ENCODE measurements at regions not wholly inside any gene's neighbourhood (a gene's known extent, or its start where the extent isn't known, plus 50 kb on each side); places are given as distances from the start of the nearest gene placed in this dataset.

DNA sequence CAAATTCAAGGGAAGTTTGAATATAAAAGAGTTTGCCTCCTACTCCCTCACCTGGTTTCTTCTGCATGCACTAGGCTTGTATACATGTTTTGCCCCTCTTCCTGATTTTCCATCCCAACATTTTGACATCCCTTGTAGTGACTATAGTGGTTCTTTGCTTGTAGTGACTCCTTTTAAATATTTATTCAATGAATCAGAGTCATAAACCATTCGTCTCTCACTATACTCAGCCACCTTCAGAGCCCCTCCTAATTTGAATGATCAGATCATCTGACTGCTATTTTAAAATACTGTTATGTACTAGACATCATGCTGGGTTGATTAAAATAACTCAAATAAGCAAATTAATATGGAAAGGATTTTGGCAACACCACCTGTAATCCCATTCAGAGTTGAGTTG, 492.1 kb upstream of the PIK3C3 start:
- Histone ChIP-seq H3K4me3 (no peak overlapping the region), H3K27me3 (no peaks in the 10 kb centered on the region), H3K27ac (no peak overlapping the region), H3K36me3 (no peaks in the 10 kb centered on the region), H3K9me3 (no peaks in the 10 kb centered on the region), H3K4me1 (no peaks in the 10 kb centered on the region)
- WGBS, 2 donors: 42 to 52% methylated on average over 1 of the region's 1 CpG
- TF ChIP-seq EP300 (IDR thresholded peaks at IDR 0.05) (no peak), POLR2A (IDR thresholded peaks at IDR 0.05) (no peak)
- TF ChIP-seq, protein P1, sequence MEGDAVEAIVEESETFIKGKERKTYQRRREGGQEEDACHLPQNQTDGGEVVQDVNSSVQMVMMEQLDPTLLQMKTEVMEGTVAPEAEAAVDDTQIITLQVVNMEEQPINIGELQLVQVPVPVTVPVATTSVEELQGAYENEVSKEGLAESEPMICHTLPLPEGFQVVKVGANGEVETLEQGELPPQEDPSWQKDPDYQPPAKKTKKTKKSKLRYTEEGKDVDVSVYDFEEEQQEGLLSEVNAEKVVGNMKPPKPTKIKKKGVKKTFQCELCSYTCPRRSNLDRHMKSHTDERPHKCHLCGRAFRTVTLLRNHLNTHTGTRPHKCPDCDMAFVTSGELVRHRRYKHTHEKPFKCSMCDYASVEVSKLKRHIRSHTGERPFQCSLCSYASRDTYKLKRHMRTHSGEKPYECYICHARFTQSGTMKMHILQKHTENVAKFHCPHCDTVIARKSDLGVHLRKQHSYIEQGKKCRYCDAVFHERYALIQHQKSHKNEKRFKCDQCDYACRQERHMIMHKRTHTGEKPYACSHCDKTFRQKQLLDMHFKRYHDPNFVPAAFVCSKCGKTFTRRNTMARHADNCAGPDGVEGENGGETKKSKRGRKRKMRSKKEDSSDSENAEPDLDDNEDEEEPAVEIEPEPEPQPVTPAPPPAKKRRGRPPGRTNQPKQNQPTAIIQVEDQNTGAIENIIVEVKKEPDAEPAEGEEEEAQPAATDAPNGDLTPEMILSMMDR (IDR thresholded peaks at IDR 0.05): no peak
- DNase-seq (ENCODE audit: low spot score in 2 of 2): no peak

DNA sequence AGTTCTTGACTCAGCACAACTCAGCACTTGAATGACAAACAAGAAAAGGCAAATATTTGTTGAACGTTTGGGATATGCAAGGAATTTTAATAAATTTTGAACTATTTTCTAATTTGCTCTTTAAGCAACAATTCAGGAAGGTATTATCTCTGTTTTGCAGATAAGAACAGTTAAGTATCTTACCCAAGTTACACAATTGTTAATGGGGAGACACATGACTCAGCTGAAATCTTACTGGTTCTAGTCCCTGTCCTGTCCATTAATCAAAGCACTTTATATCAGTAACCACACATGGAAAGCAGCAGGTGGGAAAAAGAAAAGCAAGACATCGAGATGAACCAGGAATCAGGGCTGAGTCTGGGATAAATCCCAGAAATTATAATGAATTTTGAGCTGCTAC, 493.9 kb upstream of the PIK3C3 start:
- no peak for DNase-seq (ENCODE audit: low spot score in 2 of 2)
- Histone ChIP-seq H3K4me1 (no peaks in the 10 kb centered on the region), H3K27ac (no peak overlapping the region), H3K27me3 (no peaks in the 10 kb centered on the region), H3K9me3 (no peaks in the 10 kb centered on the region), H3K36me3 (no peaks in the 10 kb centered on the region), H3K4me3 (no peak overlapping the region)
- WGBS, 2 donors: 67 to 75% methylated on average over 2 of the region's 2 CpGs
- TF ChIP-seq POLR2A (IDR thresholded peaks at IDR 0.05) (no peak), EP300 (IDR thresholded peaks at IDR 0.05) (no peak)
- TF ChIP-seq, protein P1 (IDR thresholded peaks at IDR 0.05): no peak

DNA sequence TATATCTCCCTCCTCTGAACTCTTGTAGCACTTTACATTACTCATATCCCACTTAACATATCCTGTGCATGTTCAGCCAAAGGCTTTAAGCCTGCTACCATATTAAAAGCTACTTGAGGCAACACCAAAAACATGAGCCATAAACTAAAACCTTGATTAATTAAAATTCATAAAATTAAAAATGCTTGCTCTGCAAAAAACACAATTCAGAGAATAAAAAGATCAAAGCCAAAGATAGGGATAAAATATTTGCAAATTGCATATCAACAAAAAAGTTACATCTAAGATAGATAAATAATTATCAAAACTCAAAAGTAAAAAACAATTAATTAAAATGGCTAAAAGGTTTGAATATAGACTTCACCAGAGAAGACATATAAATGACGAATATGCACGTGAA, 495.4 kb upstream of the PIK3C3 start:
- H3K27ac ChIP-seq: no peak overlapping the region
- no peaks in the 10 kb centered on the region for H3K9me3 ChIP-seq
- no peak overlapping the region for H3K4me3 ChIP-seq
- H3K27me3 ChIP-seq: no peaks in the 10 kb centered on the region
- TF ChIP-seq, protein P1 (IDR thresholded peaks at IDR 0.05): no peak
- no peak for TF ChIP-seq POLR2A (IDR thresholded peaks at IDR 0.05)
- TF ChIP-seq EP300 (IDR thresholded peaks at IDR 0.05): no peak
- 95 to 97% methylated on average over 2 of the region's 2 CpGs for WGBS, 2 donors
- H3K4me1 ChIP-seq: no peaks in the 10 kb centered on the region
- DNase-seq (ENCODE audit: low spot score in 2 of 2): no peak
- H3K36me3 ChIP-seq: no peaks in the 10 kb centered on the region

GRCh38 chr18:41458376-41458775, 496.7 kb upstream of the PIK3C3 start:
- H3K27me3 ChIP-seq: no peaks in the 10 kb centered on the region
- whole genome bisulfite sequencing, 2 donors: 75 to 78% methylated on average over 3 of the region's 3 CpGs
- no peaks in the 10 kb centered on the region for H3K4me1 ChIP-seq
- H3K36me3 ChIP-seq: no peaks in the 10 kb centered on the region
- H3K4me3 ChIP-seq: no peak overlapping the region
- no peak for DNase-seq (ENCODE audit: low spot score in 2 of 2)
- no peaks in the 10 kb centered on the region for H3K9me3 ChIP-seq
- no peak overlapping the region for H3K27ac ChIP-seq
- TF ChIP-seq EP300 (IDR thresholded peaks at IDR 0.05) (no peak), POLR2A (IDR thresholded peaks at IDR 0.05) (no peak)
- TF ChIP-seq, protein P1 (IDR thresholded peaks at IDR 0.05): no peak

GRCh38 chr18:41457765-41458326, 497.2 kb upstream of the PIK3C3 start:
- Histone ChIP-seq H3K27ac (no peak overlapping the region), H3K9me3 (no peaks in the 10 kb centered on the region), H3K27me3 (no peaks in the 10 kb centered on the region), H3K4me1 (no peaks in the 10 kb centered on the region), H3K4me3 (no peak overlapping the region), H3K36me3 (no peaks in the 10 kb centered on the region)
- TF ChIP-seq POLR2A (IDR thresholded peaks at IDR 0.05) (no peak), EP300 (IDR thresholded peaks at IDR 0.05) (no peak)
- TF ChIP-seq, protein P1 (IDR thresholded peaks at IDR 0.05): no peak
- DNase-seq (ENCODE audit: low spot score in 2 of 2): no peak
- 54 to 68% methylated on average over 13 of the region's 13 CpGs for WGBS, 2 donors
